H1 (cell line): ENCODE measurements at regions not wholly inside any gene's neighbourhood (a gene's known extent, or its start where the extent isn't known, plus 50 kb on each side); places are given as distances from the start of the nearest gene placed in this dataset.

Experiments used
- CREB1 ChIP-seq: IDR thresholded peaks from 2 replicates; pipeline ENCODE4 v1.6.1; 2012; ENCODE audit warnings: inconsistent platforms
- TAF1 ChIP-seq: IDR thresholded peaks from 2 replicates; pipeline ENCODE4 v1.6.1; 2011; ENCODE audit warnings: mild to moderate bottlenecking, low read depth, low read length

DNA sequence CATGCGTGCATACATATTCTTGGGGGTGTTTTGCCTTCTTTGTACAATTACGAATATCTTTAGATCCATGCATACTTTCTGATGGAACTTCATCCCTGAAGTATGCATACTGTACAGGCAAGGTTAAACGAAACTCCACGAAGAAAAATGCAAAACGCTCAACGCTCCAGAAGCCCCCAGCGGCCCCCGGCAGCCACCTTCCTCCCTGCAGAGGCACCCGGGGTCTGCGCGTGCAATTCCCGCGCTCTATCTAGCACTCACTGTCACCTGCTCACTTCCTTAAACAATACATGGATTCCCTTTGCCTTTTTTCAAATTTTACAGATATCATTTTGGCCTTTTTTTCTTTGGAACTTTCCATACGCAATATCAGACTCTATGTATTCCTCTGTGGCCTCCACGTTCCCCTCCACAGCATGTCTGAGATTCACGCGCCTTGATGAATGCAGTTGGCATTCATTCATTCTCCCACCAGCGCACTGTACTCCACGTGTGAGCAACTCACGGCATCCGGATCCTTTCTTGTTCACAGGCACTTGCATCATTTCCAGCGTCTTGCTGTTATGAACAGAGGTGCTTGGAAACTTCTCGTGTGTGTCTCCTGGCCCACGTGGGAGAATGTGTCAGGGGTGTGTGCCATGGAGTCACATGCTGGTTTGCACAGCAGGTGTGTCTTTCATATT lies 214.3 kb downstream of the CTTN start:
- no peak for TF ChIP-seq TAF1
- TF ChIP-seq CREB1 = no peak
